ENCODE measurements at regions not wholly inside any gene's neighbourhood (a gene's known extent, or its start where the extent isn't known, plus 50 kb on each side); places are given as distances from the start of the nearest gene placed in this dataset.

- Histone ChIP-seq H3K27me3 (ENCODE audit: insufficient read depth, poor library complexity, severe bottlenecking) (no peaks in the 10 kb centered on the region), H3K4me3 (replicated peaks; ENCODE audit: insufficient read depth, low read length) (no peak overlapping the region), H3K27ac (replicated peaks) (no peak overlapping the region)
- DNase-seq (ENCODE audit: low read depth in 1 of 2, low spot score in 1 of 2) = no peak
- TF ChIP-seq CTCF (IDR thresholded peaks at IDR 0.05; ENCODE audit: insufficient read depth, low read length) (no peak), SPI1 (IDR thresholded peaks at IDR 0.05; ENCODE audit: borderline replicate concordance, low read depth) (no peak), POLR2AphosphoS5 (IDR thresholded peaks at IDR 0.05; ENCODE audit: low read depth) (no peak), GABPA (IDR thresholded peaks at IDR 0.05; ENCODE audit: low read depth) (no peak)
These were observed 377.5 kb downstream of the MED10 start for GRCh38 chr5:6000867-6001266.

- no peaks in the 10 kb centered on the region for H3K27me3 ChIP-seq (ENCODE audit: insufficient read depth, poor library complexity, severe bottlenecking)
These were observed 382.5 kb downstream of the MED10 start for GRCh38 chr5:5995819-5996218.

DNA sequence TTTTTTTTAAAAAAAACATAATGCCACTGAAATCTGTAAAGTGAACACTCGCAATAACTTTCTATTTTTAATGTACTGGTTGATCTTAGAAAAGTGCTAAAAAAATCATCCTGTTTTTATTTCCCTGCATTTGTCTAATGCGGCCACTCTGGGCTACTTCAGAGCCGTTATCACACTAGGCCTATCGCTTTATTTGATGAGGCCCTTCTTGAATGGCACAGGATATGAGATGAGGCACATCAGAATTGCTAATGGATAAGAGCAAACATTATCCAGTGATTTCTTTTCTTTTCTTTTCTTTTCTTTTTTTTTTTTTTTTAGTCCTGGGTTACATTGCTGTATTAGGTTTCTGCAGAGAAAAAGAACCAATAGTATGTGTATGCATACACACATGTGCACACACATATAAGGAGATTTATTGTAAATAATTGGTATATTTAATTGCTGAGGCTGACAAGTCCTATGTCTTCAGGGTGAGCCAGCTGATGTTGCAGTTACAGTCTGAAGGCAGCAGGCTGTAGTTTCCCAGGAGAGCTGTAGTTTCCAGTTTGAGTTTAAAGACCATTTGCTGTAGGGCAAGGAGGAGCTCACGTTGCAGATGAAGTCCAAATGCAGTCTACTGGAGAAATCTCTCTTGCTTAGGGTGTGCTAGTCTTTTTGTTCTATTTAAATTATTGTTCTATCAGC lies 391.7 kb downstream of the MED10 start:
- TF ChIP-seq GABPA (IDR thresholded peaks at IDR 0.05; ENCODE audit: low read depth) = no peak
- no peak for TF ChIP-seq REST (IDR thresholded peaks at IDR 0.05; ENCODE audit: insufficient replicate concordance, low read depth)
- TF ChIP-seq POLR2AphosphoS5 (IDR thresholded peaks at IDR 0.05; ENCODE audit: low read depth) = no peak
- TF ChIP-seq SPI1 (IDR thresholded peaks at IDR 0.05; ENCODE audit: borderline replicate concordance, low read depth) = no peak
- no peak for TF ChIP-seq CTCF (IDR thresholded peaks at IDR 0.05; ENCODE audit: insufficient read depth, low read length)
- DNase-seq (ENCODE audit: low read depth in 1 of 2, low spot score in 1 of 2) = no peak
- no peak overlapping the region for H3K27ac ChIP-seq (replicated peaks)
- no peak overlapping the region for H3K4me3 ChIP-seq (replicated peaks; ENCODE audit: insufficient read depth, low read length)
- no peaks in the 10 kb centered on the region for H3K27me3 ChIP-seq (ENCODE audit: insufficient read depth, poor library complexity, severe bottlenecking)

More at GRCh38 chr5:5995819-5996218, 382.5 kb downstream of the MED10 start:
- Histone ChIP-seq H3K4me3 (replicated peaks; ENCODE audit: insufficient read depth, low read length) (no peak overlapping the region), H3K27ac (replicated peaks) (no peak overlapping the region)
- no peak for DNase-seq (ENCODE audit: low read depth in 1 of 2, low spot score in 1 of 2)
- TF ChIP-seq SPI1 (IDR thresholded peaks at IDR 0.05; ENCODE audit: borderline replicate concordance, low read depth) = no peak
- TF ChIP-seq REST (IDR thresholded peaks at IDR 0.05; ENCODE audit: insufficient replicate concordance, low read depth) = no peak
- TF ChIP-seq POLR2AphosphoS5 (IDR thresholded peaks at IDR 0.05; ENCODE audit: low read depth) = no peak
- no peak for TF ChIP-seq GABPA (IDR thresholded peaks at IDR 0.05; ENCODE audit: low read depth)
- no peak for TF ChIP-seq CTCF (IDR thresholded peaks at IDR 0.05; ENCODE audit: insufficient read depth, low read length)

DNA sequence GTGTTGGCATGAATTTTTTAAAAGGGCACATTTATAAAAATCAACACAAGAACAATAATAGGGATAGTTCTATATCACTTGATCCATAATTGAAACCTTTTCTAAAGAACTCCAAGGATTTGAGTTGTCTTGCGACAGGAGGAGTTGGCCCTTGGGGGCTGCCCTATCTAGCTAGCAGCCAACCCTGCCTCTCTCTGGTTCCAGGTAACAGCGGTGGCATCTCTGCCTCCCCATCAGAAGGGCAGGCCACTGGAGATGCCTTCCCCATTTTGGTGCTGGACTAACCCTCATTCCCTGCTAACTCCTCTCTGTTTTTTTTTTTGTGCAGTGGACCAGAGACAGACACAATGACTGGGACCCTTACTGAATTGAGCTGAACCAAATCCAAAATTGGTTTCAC lies 393.0 kb downstream of the MED10 start:
- no peaks in the 10 kb centered on the region for H3K27me3 ChIP-seq (ENCODE audit: insufficient read depth, poor library complexity, severe bottlenecking)
- DNase-seq (ENCODE audit: low read depth in 1 of 2, low spot score in 1 of 2) = no peak
- no peak for TF ChIP-seq REST (IDR thresholded peaks at IDR 0.05; ENCODE audit: insufficient replicate concordance, low read depth)
- no peak for TF ChIP-seq SPI1 (IDR thresholded peaks at IDR 0.05; ENCODE audit: borderline replicate concordance, low read depth)
- TF ChIP-seq GABPA (IDR thresholded peaks at IDR 0.05; ENCODE audit: low read depth) = no peak
- TF ChIP-seq CTCF (IDR thresholded peaks at IDR 0.05; ENCODE audit: insufficient read depth, low read length) = no peak
- no peak for TF ChIP-seq POLR2AphosphoS5 (IDR thresholded peaks at IDR 0.05; ENCODE audit: low read depth)
- no peak overlapping the region for H3K27ac ChIP-seq (replicated peaks)
- H3K4me3 ChIP-seq (replicated peaks; ENCODE audit: insufficient read depth, low read length) = no peak overlapping the region

Data from HL-60 (cell line).